ENCODE measurements at regions not wholly inside any gene's neighbourhood (a gene's known extent, or its start where the extent isn't known, plus 50 kb on each side); places are given as distances from the start of the nearest gene placed in this dataset.
A peak's percentile ranks its signal among the peaks of the same experiment; 100 is the strongest.
"Not testable (repeated sequence)": the region's sequence is repeated elsewhere in the genome, so short reads cannot be mapped to it uniquely, and the experiment has no call there.

DNA sequence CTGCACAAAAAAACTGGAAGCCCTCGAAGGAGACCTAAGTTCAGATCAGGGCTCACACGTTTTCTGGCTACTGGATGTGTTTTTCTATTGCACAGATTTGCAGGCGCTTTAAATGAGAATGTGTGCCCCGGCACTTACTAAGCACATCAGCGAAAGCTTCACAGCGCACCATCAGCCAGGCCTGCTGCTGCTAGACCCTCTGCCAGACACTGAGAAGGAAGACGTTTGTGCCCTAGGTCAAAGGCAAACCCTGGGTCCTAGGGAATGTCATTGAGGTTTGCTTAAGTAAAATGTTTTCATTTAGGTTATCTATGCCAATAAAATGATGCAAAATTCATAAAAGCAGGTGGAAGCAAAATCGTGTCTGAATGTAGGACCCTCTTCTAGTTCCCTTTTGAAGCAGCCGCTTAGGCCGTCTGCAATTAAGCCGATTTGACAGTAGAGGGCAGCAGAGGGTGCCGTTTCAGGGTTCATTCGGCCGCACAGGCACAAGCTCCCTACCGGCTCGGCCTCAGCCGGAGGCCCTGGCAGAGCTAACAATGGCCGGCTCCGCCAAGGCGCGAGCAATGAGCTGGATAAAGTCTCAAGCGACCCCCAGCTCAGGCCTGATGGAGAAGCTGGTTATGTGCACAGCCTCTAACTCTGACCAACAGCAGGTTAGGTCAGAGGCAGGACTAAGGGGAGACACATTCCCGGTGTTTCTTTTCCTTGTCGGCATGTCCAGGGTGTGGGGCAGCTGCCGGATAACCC is 107.2 kb upstream of the FOXA2 start:
- DNase-seq = peak; percentile 49

DNA sequence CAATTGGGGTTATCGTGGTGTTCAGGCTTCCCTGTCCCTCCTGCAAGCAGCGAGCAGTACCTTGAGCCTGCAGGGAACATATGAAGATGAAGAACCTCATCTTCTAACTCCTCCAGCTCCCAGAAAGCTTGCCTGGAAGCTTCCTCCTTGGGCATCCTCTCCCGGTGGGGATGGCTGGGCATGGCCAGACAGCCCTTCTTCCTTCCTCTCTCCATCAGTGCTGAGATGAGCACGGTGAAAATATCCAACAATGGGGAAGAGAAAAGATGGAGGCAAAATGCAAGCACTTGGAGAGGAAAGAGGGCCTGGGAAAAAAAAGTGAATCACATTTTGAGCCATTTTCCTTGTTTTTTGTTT is 107.7 kb upstream of the FOXA2 start:
- DNase-seq = no peak

DNA sequence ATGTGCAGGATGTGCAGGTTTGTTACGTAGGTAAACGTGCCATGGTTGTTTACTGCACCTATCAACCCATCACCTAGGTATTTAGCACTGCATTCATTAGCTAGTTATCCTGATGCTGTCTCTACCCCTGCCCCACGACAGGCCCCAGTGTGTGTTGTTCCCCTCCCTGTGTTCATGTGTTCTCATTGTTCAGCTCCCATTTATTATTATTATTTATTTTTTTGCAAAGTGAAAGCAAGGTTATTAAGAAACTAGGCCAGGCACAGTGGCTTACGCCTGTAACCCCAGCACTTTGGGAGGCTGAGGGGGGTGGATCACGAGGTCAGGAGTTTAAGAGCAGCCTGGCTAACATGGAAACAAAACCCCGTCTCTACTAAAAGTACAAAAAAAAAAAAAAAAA is 108.2 kb upstream of the FOXA2 start:
- not testable (repeated sequence) for DNase-seq

DNA sequence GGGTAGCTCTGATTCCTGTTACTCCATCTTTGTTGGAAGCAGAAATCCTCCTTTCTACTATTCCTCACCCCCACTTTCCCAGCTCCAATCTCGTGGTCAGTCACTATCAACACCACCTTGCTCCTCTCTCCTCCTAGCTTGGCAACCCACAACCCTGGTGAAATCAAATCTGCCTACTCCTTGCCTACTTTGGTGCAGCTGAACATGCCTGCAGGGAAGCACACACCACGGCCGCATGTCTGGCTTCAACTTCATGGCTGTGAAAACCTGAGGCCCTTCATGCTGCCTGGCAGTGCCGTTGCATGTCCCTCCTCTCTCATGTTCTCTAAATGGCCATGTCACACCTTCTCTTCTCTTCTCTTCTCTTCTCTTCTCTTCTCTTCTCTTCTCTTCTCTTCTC is 112.4 kb upstream of the FOXA2 start:
- no peak for DNase-seq

DNA sequence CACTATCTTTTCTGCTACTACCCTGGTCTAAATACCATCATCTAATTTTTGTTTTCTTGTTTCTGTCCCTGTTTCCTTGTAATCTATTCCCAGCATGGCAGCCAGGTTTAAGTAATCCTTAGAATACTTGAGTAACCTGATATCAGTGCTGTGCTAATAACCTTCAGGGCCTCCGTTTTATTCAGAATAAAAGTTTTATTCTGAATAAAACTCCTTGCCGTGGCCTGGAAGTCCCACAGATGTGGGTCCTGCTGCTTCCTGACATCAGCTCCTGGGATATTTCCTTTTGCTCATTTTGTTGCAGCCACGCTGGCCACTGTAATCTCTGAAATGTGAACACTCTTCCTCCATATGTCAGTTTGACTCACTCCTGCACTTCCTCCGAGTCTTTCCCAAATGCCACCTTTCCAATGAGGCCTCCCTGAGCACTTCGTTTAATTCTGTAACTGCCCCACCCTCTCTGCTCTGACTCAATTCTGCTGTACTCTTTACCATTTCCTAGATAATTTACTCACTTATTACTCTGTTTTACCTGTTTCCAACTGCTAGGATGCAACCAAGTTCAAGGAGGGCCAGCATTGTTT is 114.0 kb upstream of the FOXA2 start:
- DNase-seq = no peak

DNA sequence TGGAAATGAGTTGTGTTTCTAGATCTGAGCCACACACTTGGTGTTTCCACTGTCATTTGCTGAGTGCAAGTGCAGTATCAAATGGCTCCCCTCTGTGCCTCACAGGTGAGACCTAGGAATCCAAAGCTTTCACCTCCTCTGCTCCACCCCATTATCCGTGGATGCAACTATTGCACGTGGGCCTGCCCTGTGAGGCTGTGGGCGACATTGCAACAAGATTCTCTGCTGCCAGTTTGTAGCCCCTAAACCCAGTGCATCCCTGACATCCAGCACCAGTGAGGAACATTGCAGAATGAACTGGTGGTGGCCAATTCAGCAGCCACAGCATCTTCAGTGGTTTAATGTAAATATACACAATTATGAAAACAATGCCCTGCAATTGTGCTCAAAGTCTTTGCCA is 115.0 kb upstream of the FOXA2 start:
- no peak for DNase-seq

DNA sequence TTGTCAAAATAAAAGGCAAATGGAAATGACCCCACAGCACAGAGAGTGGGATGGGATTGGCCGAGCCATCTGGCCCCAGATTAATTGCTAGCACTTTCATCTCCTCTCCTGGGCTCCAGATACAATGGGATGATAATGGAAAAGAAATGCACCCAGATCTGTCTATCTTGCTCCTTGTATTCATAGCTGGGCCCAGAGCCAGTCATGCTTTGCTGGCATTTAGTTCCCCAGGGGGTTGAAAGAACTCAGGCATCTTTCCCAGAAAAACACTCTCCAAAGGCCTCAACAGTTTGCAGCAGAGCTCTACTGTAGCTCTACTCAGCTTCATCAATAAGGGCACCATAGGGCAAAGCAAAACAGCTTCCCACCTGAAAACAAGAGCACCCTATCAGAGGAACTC is 116.0 kb upstream of the FOXA2 start:
- DNase-seq = no peak

DNA sequence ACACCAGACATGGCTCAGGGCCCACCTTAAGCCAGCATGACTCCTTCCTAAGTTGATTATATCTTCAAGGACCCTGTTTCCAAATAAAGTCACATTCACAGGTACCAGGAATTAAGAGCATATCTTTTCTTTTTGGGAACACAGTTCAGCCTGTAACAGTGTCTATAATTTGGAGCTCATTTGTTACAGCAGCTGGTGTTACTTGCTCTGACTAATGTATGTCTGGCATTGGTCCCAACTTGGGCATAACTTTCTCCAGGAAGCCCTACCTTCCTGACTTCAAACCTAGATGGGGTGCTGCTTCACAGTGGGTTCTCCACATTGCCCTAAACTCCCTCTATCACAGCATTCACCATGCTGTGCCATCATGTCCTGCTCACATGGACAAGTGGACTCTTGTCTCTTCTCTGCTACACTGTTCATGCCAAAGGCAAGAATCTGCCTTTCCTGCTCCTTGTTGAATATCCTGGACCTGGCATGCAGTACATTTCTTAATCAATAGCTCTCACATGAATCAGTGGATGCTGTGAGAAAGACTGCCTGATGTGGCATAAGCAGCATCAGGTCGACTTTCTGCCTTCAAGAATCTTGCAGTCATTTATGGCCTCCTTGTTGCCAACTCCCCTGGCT is 117.4 kb upstream of the FOXA2 start:
- no peak for DNase-seq

DNA sequence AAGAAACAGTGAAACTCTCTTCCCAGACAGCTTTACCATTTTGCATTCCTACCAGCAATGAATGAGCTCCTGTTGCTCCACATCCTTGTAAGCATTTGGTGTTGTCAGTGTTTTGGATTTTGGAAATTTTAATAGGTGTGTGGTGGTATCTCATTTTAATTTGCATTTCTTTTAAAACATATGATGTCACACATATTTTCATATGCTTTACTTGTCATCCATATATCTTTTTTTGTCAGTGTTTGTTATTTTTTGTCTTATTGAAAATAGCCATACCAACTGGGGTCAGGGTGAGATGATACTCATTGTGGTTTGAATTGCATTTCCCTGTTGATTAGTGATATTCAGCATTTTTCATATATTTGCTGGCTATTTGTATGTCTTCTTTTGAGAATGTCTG is 119.5 kb upstream of the FOXA2 start:
- DNase-seq = no peak

DNA sequence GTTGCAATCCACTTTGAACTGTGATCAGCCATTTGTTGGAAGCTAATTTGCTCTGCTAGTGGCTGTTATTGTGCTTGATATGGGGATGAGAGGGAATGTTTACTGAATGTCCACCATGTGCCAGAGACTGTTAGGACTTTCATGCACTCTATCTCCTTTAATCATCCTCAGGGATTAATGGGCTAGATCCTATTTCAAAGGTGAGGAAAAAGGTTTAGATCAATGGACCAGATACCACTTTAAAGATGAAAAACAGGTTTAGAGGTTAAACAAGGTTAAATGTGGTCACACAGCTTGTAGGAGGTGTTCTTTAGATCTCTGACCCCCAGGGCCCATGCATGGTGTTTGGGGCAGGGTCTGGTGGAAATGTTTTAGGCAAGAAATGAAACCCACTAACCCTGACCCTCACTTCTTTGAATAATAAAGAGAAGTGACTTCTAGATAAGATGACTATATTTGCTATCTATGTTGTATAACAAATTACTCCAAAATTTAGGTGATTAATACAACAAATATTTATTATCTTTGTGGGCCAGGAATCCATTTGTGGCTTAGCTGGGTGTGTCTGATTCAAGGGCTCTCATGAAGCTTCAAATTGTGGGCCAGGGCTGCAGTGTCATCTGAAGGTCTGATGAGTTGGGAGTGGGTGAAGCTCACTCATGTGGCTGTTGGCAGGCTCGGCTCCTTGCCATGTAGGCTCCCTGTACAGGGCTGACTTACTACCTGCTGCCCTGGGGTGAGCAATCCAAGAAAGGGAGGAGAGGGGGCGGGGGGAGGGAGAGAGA is 127.8 kb upstream of the FOXA2 start:
- no peak for DNase-seq

DNA sequence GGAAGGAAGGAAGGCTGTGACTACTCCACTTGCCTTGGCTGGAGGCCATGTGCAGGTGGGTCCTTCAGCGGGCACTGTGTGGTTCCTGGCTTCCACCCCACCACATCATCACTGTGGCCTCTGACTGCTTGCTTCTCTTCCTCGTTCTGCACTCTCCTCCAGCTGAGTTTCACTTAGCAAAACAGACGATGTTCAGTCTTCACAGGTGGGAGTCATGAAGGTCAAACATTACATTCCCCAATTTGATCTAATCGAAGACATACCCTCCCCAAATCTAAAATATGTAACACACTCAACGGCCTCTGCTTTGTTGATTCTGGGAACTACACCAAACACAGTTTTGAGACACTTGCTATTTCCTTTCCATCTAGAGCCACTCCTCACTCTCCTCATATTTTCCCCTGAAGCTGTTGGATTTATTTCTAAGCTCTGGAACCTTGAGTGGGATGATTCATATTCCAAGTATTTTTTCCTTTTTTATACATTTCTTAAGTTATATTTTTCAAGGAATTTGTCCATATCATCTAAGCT is 132.5 kb upstream of the FOXA2 start:
- DNase-seq = no peak

DNA sequence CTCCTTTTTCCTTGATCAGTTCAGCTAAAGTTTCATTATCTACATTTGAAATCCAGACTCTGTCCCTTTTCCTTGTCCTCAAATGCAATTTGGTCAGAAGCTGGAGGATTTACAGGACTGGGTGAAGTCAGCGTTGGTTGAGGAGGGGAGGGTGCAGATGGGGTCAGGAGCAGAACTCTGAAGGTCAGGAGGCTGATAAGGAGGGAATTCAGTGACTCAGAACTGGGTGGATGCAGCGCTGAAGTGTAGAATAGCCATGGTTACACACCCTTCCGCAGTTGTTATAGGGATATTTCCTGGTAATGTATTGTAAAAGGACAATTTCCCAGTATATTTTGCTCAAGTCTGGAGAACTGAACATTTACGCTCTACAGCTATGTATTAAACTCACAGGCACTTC is 133.1 kb upstream of the FOXA2 start:
- DNase-seq = no peak

DNA sequence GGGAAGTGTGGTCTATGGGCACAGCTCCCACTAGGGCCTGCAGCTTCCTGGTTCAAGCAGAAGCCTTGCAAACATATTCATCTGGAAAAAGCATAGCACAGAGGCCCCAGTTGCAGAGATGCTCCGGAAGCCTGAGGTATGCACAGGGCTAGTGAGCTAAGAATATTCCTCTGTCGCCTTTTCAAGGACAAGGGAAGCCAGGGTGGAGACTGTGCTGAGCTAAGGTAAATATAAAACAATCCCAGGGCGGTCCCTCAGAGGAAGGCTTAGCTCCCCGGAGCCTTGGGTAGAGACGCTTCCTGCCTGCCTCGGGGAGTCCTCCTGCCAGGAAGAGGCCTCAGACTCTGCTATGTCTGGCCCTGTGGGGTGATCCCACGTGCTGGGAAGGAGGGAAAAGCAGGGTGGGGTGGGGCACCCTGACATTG is 134.8 kb upstream of the FOXA2 start:
- no peak for DNase-seq

DNA sequence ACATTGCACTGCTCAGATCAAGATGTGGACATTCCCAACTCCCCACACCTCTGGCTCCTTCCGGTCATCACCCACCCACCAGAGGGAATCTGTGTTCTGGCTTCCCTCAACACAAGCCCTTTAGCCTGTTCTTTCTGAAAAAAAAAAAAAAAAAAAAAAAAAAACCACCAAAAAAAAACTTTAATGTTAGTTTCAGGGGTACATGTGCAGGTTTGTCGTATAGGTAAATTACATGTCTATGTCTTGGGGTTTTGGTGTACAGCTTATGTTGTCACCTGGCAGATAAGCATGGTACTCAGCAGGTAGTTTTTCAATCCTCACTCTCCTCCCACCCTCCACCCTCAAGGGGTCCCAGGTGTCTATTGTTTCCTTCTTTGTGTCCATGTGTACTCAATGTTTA is 135.8 kb upstream of the FOXA2 start:
- DNase-seq = no peak

DNA sequence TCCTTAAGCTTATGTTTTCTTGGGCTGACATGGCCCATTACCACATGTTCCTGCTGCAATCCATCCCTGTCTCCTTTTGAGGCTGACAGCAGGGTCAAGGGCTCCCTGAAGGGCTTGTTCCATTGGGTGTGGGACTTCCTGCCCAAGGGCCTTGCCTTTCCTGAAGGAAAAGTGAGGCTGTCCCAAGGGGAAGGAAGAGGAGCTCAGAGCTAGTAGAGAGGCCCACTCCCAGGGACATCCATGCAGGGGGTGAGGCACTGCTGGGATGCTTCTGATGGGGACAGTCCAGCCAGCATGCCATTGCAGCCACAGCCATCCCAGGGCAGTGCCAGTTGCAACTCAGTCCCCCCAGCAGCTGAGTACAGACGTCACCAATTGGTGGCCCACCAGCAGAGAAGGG is 138.4 kb upstream of the FOXA2 start:
- no peak for DNase-seq

DNA sequence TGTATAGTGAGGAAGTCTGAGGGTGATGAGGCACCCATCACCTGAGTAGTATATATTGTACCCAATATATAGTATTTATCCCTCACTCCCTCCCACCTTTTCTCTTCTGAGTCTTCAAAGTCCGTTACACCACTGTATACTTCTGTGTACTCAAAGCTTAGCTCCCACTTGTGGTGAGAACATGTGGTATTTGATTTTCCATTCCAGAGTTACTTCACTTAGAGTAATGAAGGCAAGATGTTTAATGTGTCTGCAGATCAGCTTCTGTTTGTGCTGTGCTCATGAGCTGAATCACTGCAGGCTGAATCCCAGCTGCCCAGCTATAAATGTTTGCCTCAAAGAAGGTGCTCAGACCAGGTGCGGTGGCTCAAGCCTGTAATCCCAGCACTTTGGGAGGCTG is 139.3 kb upstream of the FOXA2 start:
- DNase-seq = no peak

DNA sequence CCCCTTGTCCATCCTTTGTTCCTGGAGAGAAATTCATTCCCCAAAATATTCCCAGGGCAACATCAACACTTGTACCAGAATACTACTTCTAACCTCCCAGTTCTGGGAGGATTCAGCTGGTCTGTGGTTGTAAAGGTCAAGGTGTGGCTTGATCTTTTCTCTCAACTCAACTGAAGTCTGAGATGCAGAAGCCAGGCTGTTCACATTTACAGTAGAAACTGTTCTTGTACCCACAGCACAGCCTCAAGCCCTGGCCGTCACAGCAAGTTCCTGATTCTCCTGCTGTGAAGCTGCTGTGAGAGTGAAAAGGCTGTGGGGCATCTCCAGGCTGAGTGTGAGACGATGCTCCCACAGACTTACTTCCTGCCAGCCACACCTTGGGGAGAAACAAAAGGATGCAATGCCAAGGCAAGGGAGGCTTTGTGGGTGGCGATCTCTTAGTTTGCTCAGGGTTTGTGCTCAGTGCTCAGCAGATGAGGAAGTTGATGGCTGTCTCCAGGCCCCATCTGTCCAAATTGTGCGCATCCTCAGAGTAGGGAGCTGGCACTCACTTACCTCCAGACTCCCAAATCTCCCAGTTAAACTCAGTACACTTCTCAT is 143.9 kb upstream of the FOXA2 start:
- no peak for DNase-seq

DNA sequence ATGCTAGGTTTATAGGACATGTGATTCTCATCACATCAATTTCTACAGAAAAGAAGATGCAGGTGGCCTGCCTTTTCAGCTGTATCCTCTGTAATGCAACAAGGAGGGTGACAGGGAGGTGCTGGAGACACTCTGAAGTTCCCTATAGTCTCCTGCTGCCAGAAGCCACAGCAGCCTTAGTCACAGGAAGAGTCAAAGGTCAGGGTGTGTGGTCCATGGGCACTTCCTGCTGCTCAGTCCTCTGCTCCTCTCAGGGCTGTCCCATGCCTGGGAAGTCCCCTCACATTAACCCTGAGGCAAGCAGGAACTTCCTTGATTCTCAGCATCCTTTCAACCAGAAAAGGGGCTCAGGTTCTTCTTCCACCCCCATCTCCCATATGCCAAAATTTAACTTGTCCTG is 144.8 kb upstream of the FOXA2 start:
- no peak for DNase-seq

DNA sequence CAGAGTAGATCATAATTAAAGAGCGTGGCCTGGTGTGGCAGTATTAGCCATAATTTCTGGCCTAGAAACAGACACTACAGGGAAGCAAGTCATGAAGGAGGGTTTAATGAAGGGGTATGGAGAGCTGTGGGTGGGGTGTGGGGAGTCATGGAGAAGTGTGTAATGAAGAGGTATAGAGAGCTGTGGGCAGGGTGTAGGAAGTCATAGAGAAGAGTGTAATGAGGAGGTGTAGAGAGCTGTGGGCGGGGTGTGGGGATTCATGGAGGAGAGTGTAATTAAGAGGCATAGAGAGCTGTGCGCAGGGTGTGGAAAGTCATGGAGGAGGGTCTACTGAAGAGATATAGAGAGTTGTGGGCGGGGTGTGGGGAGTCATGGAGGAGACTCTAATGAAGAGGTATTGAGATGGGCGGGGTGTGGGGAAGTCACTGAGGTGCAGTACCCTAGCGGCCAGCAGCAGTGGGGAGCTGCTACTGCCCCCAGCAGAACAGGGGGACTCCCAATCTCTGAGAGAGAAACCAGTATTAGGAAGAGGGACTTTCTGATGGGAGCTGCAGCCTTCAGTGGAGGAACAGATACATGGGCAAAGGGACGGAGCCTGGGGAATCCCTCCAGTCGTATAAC is 145.4 kb upstream of the FOXA2 start:
- DNase-seq = no peak

DNA sequence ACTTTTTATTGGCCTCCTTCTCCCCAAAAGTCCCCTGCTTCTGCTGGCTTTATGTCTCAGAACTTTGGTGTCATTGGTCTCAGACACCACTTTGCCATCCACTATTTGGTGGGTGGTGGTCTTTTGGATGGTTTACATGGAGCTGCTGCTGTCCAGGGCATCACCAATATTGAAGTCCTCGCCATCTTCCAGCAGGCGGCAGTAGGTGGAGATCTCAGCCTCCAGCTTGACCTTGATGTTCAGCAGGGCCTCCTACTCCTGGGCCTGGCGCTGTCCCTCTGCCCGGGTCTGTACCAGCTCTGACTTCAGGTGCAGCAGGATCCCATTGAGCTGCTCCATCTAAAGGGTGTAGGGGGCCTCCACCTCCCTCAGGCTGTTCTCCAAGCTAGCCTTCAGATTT is 148.4 kb upstream of the FOXA2 start:
- no peak for DNase-seq

DNA sequence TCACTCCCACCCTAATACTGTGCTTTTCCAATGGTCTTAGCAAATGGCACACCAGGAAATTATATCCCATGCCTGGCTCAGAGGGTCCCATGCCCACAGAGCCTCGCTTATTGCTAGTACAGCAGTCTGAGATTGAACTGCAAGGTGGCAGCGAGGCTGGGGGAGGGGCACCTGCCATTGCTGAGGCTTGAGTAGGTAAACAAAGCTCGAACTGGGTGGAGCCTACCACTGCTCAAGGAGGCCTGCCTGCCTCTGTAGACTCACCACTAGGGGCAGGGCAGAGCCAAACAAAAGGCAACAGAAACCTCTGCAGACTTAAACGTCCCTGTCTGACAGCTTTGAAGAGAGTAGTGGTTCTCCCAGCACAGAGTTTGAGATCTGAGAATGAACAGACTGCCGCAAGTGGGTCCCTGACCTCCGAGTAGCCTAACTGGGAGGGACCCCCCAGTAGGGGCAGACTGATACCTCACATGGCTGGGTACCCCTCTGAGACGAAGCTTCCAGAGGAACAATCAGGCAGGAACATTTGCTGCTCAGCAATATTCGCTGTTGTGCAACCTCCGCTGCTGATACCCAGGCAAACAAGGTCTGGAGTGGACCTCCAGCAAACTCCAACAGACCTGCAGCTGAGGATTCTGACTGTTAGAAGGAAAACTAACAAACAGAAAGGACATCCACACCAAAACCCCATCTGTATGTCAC is 150.7 kb upstream of the FOXA2 start:
- DNase-seq = not testable (repeated sequence)

DNA sequence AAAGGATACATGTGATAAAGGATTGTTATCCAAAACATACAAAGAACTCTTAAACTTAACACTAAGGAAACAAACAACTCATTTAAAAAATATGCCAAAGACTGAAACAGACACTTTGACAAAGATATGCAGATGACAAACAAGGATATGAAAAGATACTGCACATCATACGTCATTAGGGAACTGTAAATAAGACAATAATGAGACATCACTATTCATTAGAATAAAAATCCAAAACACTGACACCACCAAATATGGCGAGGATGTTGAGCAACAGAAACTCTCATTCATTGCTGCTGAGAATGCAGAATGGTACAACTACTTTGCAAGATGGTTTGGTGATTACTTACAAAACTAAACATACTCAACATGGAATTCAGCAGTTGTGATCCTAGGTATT is 156.5 kb upstream of the FOXA2 start:
- no peak for DNase-seq

Measured in activated CD4-positive, CD25-positive, alpha-beta regulatory T cell treated with anti-CD3 and anti-CD28 coated beads, Interleukin-2, amount 50 U/mL, for 72 hours (primary cell).